K562 (cell line): ENCODE measurements at regions not wholly inside any gene's neighbourhood (a gene's known extent, or its start where the extent isn't known, plus 50 kb on each side); places are given as distances from the start of the nearest gene placed in this dataset.
"Not testable (repeated sequence)": the region's sequence is repeated elsewhere in the genome, so short reads cannot be mapped to it uniquely, and the experiment has no call there.

Experiments used
- CTCF ChIP-seq, 3 experiments: IDR thresholded peaks in 2 of 3; conservative IDR thresholded peaks in 1 of 3; 2 replicates each; pipeline ENCODE4 v1.5.1; 2011 to 2012; ENCODE audit warnings: low read length in 3 of 3, mild to moderate bottlenecking in 3 of 3, control low read depth in 2 of 3, improper control_type of control experiment in 1 of 3, inconsistent platforms in 1 of 3, low read depth in 1 of 3, mixed read lengths in 1 of 3, moderate library complexity in 1 of 3; ENCODE audit not compliant: insufficient read depth in 2 of 3
- DEAF1 ChIP-seq: fragments of 450-650 bp; formaldehyde crosslinking; IDR thresholded peaks from 2 replicates; pipeline ENCODE4 v1.4.0; 2020; ENCODE audit warnings: mild to moderate bottlenecking, moderate library complexity
- FOXA3 ChIP-seq, 2 experiments: fragments of 450-650 bp in 1 of 2; sonication (generic) in 1 of 2; formaldehyde crosslinking; IDR thresholded peaks in 1 of 2; conservative IDR thresholded peaks in 1 of 2; 2 replicates each; pipeline versions ENCODE4 v1.4.0 to v1.8.0; 2020 to 2022; ENCODE audit warnings: mild to moderate bottlenecking in 2 of 2, missing genetic modification reagents in 1 of 2
- HNRNPL ChIP-seq: fragments of 200-400 bp; formaldehyde crosslinking; IDR thresholded peaks from 2 replicates; pipeline ENCODE4 v1.6.1; 2017; ENCODE audit warnings: low read depth, mild to moderate bottlenecking, low read length
- KDM5B ChIP-seq: fragments of 200-600 bp; sonication (generic); IDR thresholded peaks from 2 replicates; pipeline ENCODE4 v1.6.1; 2012; ENCODE audit warnings: low read depth, mild to moderate bottlenecking, moderate library complexity, low read length, control low read depth, inconsistent platforms; ENCODE audit not compliant: insufficient replicate concordance
- NFIC ChIP-seq: fragments of 450-650 bp; IDR thresholded peaks from 2 replicates; pipeline ENCODE4 v1.6.1; 2017; ENCODE audit warnings: mild to moderate bottlenecking, inconsistent platforms
- POLR2A ChIP-seq: fragments of 450-650 bp; conservative IDR thresholded peaks from 2 replicates; pipeline ENCODE4 v1.6.1; 2016
- SMC3 ChIP-seq: conservative IDR thresholded peaks from 2 replicates; pipeline ENCODE4 v1.6.1; 2011; ENCODE audit warnings: low read depth, low read length, improper control_type of control experiment; ENCODE audit not compliant: insufficient read depth
- SP1 ChIP-seq: sonication (generic); formaldehyde crosslinking; IDR thresholded peaks from 2 replicates; pipeline ENCODE4 v1.8.1; 2022; ENCODE audit warnings: mild to moderate bottlenecking, missing genetic modification reagents
- TAF1 ChIP-seq: IDR thresholded peaks from 2 replicates; pipeline ENCODE4 v1.6.1; 2011; ENCODE audit warnings: mild to moderate bottlenecking, low read length, moderate library complexity; ENCODE audit not compliant: insufficient read depth, control insufficient read depth, severe bottlenecking; ENCODE audit errors: extremely low read depth
- TCF7L2 ChIP-seq: fragments of 150-350 bp; IDR thresholded peaks from 2 replicates; pipeline ENCODE4 v1.6.1; 2016; ENCODE audit warnings: low read depth, mild to moderate bottlenecking, low read length, moderate library complexity
- WHSC1 ChIP-seq: IDR thresholded peaks from one replicate; pipeline ENCODE4 v1.6.1; 2012; ENCODE audit warnings: low read length, control low read depth, inconsistent platforms
- ZNF639 ChIP-seq, 2 experiments: fragments of 200-800 bp in 1 of 2; sonication (Bioruptor generic) in 1 of 2; sonication (generic) in 1 of 2; formaldehyde crosslinking in 1 of 2; IDR thresholded peaks in 1 of 2; conservative IDR thresholded peaks in 1 of 2; 2 replicates each; pipeline versions ENCODE4 v1.5.0 to v1.6.1; 2016 to 2020; ENCODE audit warnings: missing compliant biosample characterization in 1 of 2, missing genetic modification characterization in 1 of 2, missing genetic modification reagents in 1 of 2

GRCh38 chr20:29497684-29498083 is 1759.8 kb upstream of the DEFB115 start:
- TF ChIP-seq TAF1; CTCF (IDR thresholded peaks at IDR 0.05 in 2 of 3, conservative IDR thresholded peaks at IDR 0.05 in 1 of 3; ENCODE audit: insufficient read depth in 2 of 3, low read depth in 1 of 3, low read length in 3 of 3); WHSC1; SP1 (CRISPR knock-in tag); HNRNPL; POLR2A; DEAF1 (CRISPR knock-in tag); NFIC; KDM5B; SMC3; TCF7L2; ZNF639 (CRISPR knock-in tag; conservative IDR thresholded peaks at IDR 0.05 in 1 of 2, IDR thresholded peaks at IDR 0.05 in 1 of 2); FOXA3 (CRISPR knock-in tag; conservative IDR thresholded peaks at IDR 0.05 in 1 of 2, IDR thresholded peaks at IDR 0.05 in 1 of 2): not testable (repeated sequence)
